Ishikawa (cell line): ENCODE measurements at regions not wholly inside any gene's neighbourhood (a gene's known extent, or its start where the extent isn't known, plus 50 kb on each side); places are given as distances from the start of the nearest gene placed in this dataset.

Experiments
- CEBPB ChIP-seq: IDR thresholded peaks from 2 replicates; pipeline ENCODE4 v1.6.1; 2012
- CREB1 ChIP-seq: IDR thresholded peaks from 2 replicates; pipeline ENCODE4 v1.6.1; 2012; ENCODE audit warnings: low read depth
- EGR1 ChIP-seq: IDR thresholded peaks from 2 replicates; pipeline ENCODE4 v1.6.1; 2012
- EP300 ChIP-seq: IDR thresholded peaks from 2 replicates; pipeline ENCODE4 v1.6.1; 2012; ENCODE audit warnings: borderline replicate concordance
- FOXM1 ChIP-seq: IDR thresholded peaks from 2 replicates; pipeline ENCODE4 v1.6.1; 2012; ENCODE audit warnings: low read depth, borderline replicate concordance
- NFIC ChIP-seq: IDR thresholded peaks from 2 replicates; pipeline ENCODE4 v1.6.1; 2012
- RAD21 ChIP-seq: IDR thresholded peaks from 2 replicates; pipeline ENCODE4 v1.6.1; 2012; ENCODE audit warnings: low read depth
- TAF1 ChIP-seq: IDR thresholded peaks from 2 replicates; pipeline ENCODE4 v1.6.1; 2012; ENCODE audit warnings: low read depth, mild to moderate bottlenecking
- TCF12 ChIP-seq: IDR thresholded peaks from 2 replicates; pipeline ENCODE4 v1.6.1; 2012; ENCODE audit warnings: low read depth
- TEAD4 ChIP-seq: IDR thresholded peaks from 2 replicates; pipeline ENCODE4 v1.6.1; 2012
- YY1 ChIP-seq: IDR thresholded peaks from 2 replicates; pipeline ENCODE4 v1.6.1; 2012; ENCODE audit warnings: low read depth
- ZBTB7A ChIP-seq: IDR thresholded peaks from 2 replicates; pipeline ENCODE4 v1.6.1; 2012; ENCODE audit warnings: low read depth
- TF ChIP-seq, protein P1 (sequence below): IDR thresholded peaks from 2 replicates; pipeline ENCODE4 v1.6.1; 2012; ENCODE audit warnings: low read depth, mild to moderate bottlenecking
- TF ChIP-seq, protein P2 (sequence below): IDR thresholded peaks from 2 replicates; pipeline ENCODE4 v1.6.1; 2012
- TF ChIP-seq, protein P3 (sequence below): IDR thresholded peaks from 2 replicates; pipeline ENCODE4 v1.6.1; 2012

DNA sequence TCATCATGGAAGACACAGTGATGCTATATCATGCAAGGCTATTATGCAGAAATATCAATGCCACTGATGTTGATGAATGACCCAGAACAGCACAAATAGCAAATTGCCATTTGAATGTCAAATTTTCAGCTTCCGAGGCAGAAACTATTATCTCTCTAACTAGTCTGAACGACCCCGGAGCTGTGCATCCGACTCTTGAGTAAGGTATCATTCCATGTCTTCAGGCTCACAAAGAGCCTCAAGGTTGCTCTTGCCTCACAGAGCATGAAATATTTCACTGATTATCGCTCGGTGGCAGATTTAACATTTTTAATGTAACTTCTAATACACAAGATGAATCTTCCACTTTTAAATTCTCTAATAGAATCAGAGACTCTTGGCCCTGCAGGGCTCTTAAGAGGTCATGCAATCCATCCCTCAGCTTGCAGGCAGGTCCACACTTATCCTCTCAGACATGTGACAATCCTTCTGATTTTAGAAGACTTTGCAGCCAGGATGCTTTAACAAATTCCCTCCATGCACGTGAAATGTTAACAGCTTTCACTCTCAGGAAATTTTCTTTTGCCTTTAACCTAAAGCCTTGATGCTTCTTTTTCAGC is 221.0 kb downstream of the FRK start:
- TF ChIP-seq NFIC (no peak), RAD21 (no peak), ZBTB7A (no peak), EP300 (no peak), CREB1 (no peak), YY1 (no peak), TCF12 (no peak), CEBPB (no peak), EGR1 (no peak), TAF1 (no peak), TEAD4 (no peak)
- TF ChIP-seq, protein P1, sequence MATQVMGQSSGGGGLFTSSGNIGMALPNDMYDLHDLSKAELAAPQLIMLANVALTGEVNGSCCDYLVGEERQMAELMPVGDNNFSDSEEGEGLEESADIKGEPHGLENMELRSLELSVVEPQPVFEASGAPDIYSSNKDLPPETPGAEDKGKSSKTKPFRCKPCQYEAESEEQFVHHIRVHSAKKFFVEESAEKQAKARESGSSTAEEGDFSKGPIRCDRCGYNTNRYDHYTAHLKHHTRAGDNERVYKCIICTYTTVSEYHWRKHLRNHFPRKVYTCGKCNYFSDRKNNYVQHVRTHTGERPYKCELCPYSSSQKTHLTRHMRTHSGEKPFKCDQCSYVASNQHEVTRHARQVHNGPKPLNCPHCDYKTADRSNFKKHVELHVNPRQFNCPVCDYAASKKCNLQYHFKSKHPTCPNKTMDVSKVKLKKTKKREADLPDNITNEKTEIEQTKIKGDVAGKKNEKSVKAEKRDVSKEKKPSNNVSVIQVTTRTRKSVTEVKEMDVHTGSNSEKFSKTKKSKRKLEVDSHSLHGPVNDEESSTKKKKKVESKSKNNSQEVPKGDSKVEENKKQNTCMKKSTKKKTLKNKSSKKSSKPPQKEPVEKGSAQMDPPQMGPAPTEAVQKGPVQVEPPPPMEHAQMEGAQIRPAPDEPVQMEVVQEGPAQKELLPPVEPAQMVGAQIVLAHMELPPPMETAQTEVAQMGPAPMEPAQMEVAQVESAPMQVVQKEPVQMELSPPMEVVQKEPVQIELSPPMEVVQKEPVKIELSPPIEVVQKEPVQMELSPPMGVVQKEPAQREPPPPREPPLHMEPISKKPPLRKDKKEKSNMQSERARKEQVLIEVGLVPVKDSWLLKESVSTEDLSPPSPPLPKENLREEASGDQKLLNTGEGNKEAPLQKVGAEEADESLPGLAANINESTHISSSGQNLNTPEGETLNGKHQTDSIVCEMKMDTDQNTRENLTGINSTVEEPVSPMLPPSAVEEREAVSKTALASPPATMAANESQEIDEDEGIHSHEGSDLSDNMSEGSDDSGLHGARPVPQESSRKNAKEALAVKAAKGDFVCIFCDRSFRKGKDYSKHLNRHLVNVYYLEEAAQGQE = no peak
- TF ChIP-seq, protein P2, sequence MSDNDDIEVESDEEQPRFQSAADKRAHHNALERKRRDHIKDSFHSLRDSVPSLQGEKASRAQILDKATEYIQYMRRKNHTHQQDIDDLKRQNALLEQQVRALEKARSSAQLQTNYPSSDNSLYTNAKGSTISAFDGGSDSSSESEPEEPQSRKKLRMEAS = no peak

DNA sequence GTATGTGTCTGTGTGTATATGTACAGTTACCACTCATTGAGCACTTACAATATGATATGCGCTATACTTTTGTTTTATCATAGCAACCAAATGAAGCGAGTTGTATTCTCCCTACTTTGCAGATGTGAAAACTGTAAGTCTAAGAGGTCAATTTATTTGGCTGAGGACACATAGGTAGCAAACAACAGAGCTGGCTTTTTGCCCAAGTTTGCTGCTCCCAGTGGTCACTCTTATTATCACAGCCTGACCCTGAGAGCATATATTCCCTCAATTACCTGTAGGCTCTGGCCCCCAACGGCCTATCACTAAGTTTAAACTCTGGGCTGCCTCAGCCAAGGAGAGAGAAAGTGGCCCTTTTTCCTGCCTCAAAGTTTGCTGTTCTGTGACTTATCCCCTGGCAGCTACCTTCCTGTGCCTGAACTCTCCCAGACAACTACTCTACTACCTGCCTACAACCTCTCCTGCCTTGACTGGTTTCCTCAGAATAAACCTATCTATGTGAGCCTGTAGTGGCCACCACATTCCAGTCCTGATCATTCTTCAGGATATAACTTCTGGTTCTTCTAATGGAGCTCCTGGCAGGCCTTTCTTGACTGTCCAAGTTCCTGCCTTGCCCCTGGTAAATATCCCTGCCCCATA is 221.8 kb downstream of the FRK start:
- TF ChIP-seq RAD21 (peak; percentile 19; the same call in 1 of the 2 replicates), NFIC (peak; percentile 94)
- TF ChIP-seq, protein P3, sequence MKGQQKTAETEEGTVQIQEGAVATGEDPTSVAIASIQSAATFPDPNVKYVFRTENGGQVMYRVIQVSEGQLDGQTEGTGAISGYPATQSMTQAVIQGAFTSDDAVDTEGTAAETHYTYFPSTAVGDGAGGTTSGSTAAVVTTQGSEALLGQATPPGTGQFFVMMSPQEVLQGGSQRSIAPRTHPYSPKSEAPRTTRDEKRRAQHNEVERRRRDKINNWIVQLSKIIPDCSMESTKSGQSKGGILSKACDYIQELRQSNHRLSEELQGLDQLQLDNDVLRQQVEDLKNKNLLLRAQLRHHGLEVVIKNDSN = no peak

DNA sequence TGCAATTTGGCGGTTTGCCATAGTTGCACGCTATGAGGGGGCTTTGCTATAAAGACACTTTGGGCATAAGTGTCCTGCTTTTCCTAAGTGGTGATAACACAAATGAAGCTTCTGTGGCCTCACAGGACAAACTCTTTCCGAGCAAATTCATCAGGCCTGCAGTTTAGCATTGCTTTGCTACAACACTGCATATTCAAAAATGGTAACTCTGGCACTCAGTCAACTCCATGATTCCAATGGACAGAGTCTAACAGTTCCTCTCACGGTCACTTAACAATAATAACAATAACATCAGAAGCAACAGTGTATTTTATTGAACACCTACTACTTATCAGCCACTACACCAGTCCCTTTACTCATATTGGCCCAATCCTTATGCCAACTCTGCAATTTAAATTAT is 222.5 kb downstream of the FRK start:
- no peak for TF ChIP-seq RAD21
- no peak for TF ChIP-seq TAF1

GRCh38 chr6:115835314-115835713 is 225.4 kb downstream of the FRK start:
- TF ChIP-seq CEBPB = no peak
- TF ChIP-seq, protein P1 = no peak
- TF ChIP-seq, protein P2 = no peak
- no peak for TF ChIP-seq ZBTB7A
- no peak for TF ChIP-seq TEAD4
- TF ChIP-seq TCF12 = no peak
- TF ChIP-seq CREB1 = no peak
- TF ChIP-seq NFIC = no peak
- no peak for TF ChIP-seq FOXM1
- TF ChIP-seq RAD21 = no peak
- TF ChIP-seq, protein P3 = no peak
- TF ChIP-seq YY1 = no peak
- TF ChIP-seq EP300 = no peak
- TF ChIP-seq TAF1 = no peak
- TF ChIP-seq EGR1 = no peak

- no peak for TF ChIP-seq EGR1
- TF ChIP-seq, protein P1 = no peak
- no peak for TF ChIP-seq ZBTB7A
- TF ChIP-seq TAF1 = no peak
- TF ChIP-seq RAD21 = no peak
- no peak for TF ChIP-seq FOXM1
- no peak for TF ChIP-seq CREB1
- TF ChIP-seq YY1 = no peak
- no peak for TF ChIP-seq CEBPB
- no peak for TF ChIP-seq NFIC
- TF ChIP-seq, protein P2 = no peak
- TF ChIP-seq, protein P3 = no peak
- TF ChIP-seq TEAD4 = no peak
- no peak for TF ChIP-seq TCF12
- no peak for TF ChIP-seq EP300
Measured at GRCh38 chr6:115832786-115833185, 227.9 kb downstream of the FRK start.
